ENCODE measurements at regions not wholly inside any gene's neighbourhood (a gene's known extent, or its start where the extent isn't known, plus 50 kb on each side); places are given as distances from the start of the nearest gene placed in this dataset.
"Not testable (repeated sequence)": the region's sequence is repeated elsewhere in the genome, so short reads cannot be mapped to it uniquely, and the experiment has no call there.

DNA sequence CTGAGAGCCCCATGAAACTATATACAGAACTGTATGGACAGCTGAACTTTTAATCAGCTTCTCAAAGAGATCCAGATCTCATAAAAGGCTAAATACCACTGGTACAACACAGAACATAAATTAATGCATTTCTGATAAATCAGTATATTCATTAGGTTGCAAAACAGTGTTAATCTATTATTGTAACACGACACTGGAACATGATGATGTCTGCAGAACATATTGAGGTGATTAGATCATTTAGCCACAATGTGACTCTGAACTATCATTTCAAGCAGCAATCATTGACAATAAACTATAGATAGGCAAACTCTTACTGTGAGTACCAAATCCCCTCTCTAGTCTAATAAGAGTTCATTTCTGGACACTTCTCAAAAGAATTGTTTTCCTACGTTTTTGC is 50.3 kb downstream of the GASK1B start:
- DNase-seq (ENCODE audit: low spot score): no peak

DNA sequence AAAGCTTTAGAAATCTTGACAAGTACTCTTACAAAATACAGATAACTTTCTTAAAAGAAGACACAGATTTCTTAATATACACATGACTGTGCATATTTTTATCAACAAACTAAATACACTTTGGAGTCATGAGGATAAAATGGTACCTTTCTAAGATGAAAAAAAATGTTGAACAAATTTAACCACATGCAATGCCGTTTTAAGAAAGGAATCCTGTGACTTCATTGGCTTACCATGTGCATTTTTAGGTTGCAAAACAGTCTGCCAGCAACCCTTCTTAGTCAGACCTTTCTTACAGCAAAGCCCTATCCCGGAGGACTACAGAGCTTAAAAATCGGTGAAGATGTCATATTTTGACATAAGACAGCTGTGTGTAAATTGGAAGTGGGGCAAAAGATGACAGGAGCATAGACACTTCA is 51.7 kb downstream of the GASK1B start:
- no peak for DNase-seq (ENCODE audit: low spot score)

DNA sequence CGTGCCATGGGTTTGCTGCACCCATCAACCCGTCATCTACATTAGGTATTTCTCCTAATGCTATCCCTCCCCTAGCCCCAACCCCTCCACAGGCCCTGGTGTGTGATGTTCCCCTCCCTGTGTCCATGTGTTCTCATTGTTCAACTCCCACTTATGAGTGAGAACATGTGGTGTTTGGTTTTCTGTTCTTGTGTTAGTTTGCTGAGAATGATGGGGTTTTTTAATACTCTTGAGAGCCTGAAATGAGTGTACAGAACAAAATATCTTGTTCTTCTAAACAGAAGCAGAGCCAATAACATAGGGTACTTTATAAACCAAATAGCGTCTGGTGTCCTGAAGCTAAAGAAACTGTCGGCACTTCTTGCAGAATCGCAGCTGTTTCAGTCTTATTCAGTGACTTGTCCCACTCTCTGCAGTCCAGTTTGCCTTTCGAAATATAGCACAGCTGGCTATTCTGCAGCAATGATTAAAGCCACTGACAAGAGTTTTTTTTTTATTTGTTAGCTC is 52.1 kb downstream of the GASK1B start:
- DNase-seq (ENCODE audit: low spot score): not testable (repeated sequence)

DNA sequence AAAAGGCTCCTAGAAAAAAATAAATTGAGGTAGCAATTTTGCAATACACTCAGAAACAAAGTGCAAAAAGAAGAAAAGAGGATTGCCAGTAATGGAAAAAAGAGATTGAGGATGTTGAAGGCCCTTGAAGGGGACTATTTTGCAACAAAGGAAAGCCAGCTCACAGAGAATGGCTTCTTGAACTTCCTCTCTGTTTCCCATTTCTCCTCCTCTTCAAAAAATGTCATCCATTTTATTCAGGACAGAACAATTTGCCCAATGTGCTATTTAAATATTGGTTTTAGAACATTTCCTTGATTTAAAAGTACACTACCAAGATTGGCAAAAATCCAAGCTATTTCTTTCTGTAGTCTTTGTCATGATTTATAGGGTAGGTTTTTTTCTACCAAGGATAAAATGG is 60.2 kb downstream of the GASK1B start:
- no peak for DNase-seq (ENCODE audit: low spot score)

DNA sequence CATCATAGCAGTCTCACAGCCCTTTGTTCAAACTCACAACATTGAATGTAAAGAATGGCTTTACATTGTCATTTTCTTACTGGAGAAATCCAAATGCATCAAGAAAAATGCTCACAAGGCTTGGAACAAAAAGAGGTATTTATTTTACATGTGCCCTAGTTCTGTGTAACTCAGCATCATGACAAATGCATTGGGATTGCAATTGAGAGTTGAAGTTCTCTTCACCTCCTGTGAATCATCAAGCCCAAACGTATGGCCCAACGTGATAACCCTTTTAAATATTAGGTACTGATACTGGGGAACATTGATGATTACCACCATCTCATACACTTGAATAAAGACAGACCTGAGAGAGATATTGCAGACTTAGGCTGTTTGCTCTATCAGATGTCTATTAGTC is 61.6 kb downstream of the GASK1B start:
- no peak for DNase-seq (ENCODE audit: low spot score)

DNA sequence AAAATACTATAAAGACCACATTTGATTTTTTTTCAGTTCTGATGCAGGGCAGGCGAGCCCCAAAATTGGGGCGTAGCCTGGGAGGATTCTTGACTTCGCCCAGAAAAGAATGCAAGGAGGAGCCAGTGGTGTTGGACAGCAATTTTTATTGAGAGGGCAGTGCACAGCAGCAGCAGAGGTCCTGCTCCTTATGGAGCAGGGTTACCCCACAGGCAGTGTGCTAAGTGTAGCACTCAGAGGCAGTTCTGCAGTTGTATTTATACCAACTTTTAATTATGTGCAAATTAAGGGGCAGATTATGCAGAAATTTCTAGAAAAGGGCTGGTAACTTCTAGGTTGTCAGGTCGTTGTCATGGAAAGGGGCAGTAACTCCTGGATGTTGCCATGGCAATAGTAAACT is 69.9 kb downstream of the GASK1B start:
- DNase-seq (ENCODE audit: low spot score): no peak

DNA sequence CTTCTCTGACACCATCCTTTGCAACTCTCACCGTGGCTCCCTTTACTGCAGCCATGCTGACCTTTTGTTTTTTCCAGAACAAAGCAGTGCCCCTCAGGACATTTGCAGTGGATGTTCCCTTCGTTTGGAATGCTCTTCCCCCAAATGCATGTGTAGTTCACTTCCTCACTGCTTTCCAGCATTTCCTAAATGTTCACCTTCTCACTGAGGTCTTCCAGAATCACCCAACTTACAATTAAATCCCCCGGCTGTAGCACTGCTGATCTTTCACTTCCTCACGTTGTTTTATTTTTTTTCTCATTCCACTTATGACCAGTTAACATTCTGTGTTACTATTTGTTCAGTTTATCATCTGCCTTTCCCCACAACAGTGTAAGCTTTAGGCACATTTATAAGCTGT is 73.1 kb downstream of the GASK1B start:
- no peak for DNase-seq (ENCODE audit: low spot score)

DNA sequence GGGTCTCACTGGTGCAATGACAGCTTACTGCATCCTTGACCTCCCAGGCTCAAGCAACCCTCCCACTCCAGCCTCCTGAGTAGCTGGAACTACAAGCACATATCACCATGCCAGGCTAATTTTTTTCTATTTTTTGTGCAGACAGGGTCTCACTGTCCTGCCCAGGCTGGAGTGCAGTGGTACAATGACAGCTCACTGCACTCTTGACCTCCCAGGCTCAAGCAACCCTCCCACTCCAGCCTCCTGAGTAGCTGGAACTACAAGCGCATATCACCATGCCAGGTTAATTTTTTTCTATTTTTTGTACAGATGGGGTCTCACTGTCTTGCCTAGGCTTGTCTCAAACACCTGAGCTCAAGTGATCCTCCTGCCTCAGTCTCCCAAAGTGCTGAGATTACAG is 74.0 kb downstream of the GASK1B start:
- no peak for DNase-seq (ENCODE audit: low spot score)

DNA sequence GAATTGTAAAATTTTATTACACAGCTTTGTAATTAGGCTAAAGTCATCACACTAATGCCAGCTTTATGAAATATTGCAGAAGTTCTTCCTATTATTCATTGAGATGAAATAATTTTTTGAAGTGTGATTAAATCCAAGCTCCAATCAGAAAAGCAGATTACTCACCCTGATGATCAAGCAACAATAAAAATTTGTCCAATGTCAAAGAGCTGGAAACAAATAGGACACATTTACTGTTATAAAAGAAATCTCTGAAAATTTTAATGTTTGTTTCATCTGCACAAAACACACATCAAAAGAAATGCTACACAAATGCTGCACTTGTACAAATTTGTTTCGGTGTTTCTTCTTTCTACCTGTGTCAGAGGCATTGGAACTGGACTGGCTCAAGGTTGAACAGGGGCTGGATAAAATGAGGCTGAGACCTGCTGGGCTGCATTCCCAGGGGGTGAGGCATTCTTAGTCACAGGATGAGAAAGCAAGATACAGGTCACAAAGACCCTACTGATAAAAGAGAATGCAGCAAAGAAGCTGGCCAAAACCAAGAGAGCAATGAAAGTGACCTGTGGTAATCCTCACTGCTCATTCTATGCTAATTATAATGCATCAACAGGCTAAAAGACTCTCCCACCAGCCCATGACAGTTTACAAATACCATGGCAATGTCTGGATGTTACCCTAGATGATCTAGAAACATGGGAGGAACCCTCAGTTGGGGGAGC is 78.3 kb downstream of the GASK1B start:
- DNase-seq (ENCODE audit: low spot score): no peak

DNA sequence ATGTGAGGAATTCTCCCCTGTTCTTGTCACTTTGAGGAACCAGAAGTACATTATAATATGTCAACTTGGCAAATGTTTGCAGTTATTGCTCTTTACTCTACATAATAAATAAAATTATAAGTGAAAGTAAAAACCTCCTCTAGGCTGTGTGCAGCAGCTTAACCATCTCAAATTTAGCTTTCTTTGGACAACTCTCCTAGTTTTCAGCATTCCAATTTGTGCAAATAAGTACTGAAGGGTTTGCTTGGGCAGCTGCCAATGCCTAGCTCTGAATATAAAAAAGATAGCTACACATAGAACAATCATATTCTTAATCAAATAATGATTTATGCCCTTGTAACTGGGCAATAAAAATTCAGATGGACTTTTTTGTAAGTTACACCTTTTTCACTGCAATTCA is 82.5 kb downstream of the GASK1B start:
- DNase-seq (ENCODE audit: low spot score): peak; percentile 3

DNA sequence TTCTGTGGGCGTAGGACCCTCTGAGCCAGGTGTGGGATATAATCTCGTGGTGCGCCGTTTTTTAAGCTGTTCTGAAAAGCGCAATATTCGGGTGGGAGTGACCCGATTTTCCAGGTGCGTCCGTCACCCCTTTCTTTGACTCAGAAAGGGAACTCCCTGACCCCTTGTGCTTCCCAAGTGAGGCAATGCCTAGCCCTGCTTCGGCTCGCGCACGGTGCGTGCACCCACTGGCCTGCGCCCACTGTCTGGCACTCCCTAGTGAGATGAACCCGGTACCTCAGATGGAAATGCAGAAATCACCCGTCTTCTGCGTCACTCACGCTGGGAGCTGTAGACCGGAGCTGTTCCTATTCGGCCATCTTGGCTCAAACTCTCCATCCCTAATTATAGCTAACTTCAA is 82.9 kb downstream of the GASK1B start:
- DNase-seq (ENCODE audit: low spot score): not testable (repeated sequence)

DNA sequence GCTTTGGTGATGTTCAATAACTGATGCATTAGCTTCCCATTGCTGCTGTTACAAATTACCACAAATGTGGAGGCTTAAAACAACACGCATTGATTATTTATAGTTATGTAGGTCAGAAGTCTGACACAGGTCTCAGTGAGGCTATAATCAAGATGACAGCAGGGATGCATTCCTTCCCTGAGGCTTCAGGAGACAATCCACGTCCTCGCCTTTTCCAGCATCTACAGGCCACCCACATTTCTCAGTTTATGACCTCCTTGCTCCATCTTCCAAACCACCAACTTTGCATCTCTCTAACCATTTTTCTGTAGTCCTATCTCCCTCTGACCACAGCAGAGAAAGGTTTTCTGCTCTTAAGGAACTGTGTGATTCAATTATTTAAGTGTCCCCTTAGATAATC is 92.5 kb downstream of the GASK1B start:
- no peak for DNase-seq (ENCODE audit: low spot score)

DNA sequence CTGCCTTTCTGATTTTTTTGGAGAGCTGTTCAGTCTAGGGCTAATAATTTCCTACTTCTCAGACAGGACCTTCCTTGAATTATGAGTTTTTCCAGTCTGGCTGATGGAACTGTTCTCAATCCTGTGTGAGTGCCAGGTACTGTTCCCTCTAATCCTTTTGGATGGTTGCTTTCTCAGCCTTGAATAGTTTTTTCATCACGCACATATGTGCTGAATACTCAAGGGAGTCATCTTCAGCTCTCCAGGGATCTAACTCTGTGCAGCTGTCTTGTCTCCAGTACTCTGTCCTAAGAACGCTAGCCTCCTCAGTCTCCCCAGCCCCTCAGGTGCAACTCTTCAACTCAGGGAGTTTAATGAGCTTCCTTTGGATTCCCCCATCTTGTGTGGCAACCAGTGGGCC is 93.2 kb downstream of the GASK1B start:
- no peak for DNase-seq (ENCODE audit: low spot score)

DNA sequence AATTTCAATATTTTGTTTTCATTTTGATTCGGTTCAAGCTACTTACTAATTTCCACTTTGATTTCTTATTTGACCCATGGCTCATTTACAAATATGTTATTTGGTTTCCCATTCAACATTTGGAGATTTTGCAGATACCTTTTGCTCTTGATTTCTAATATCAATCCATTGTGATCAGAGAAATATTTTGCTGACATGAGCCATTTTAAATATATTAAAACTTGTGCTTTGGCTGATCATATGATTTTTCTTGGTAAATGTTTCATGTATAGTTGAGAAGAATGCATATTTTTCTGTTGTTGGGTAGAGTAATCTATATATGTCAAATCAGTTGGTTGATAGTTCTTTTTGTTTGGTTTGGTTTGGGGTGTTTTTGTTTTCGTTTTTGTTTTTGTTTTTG is 95.0 kb downstream of the GASK1B start:
- no peak for DNase-seq (ENCODE audit: low spot score)

DNA sequence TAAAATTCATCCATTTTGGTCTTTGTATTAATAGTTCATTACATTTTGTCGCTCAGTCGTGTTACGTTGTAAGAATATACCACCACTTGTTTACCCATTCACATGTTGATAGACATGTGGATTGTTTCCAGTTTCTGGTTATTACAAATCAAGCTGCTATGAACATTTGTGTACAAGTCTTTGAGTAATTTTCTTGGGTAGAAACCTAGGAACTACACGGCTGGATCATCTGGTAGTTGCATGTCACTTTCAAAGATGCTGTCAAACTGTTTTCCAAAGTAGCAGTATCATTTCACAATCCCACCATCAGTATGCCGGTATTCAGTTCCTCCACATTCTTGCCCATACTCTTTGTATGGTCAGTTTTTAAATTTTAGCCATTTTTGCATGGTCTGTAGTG is 98.0 kb downstream of the GASK1B start:
- no peak for DNase-seq (ENCODE audit: low spot score)

DNA sequence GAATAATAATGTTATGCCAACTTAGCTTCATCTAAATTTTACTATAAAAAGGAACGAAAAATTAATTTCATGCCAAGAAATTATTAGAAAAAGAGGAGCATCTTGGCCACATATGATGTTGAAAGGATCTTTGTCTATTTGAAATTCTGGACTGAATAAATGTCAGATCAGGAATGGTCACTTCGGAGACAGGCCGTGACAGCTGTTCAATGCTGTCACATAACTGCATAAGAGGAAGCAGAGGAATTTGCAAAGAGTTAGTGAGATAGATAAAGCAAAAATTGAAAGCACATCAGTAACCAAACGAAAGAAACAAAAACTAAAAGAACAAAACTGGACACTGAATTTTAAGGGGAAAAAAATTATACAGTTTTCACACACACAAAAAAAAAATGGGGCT is 100.9 kb downstream of the GASK1B start:
- no peak for DNase-seq (ENCODE audit: low spot score)

DNA sequence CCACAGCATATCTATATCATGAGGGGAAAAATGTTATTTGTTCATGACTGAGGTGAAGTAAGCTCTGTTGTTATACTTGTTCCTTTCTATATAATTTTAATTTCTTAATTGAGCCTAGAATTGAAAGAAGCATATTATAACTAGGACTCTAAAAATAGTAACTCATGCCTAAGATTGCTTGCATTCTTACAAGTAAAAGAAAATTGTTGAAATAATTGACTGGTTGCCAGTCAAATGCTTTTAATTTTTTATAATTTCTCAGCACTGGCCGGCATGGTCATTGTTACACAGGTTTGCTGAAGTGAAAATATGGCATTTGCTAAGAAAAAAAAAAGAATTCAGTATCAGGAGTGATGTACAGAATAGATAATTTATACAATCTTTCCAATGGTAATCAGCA is 104.8 kb downstream of the GASK1B start:
- no peak for DNase-seq (ENCODE audit: low spot score)

DNA sequence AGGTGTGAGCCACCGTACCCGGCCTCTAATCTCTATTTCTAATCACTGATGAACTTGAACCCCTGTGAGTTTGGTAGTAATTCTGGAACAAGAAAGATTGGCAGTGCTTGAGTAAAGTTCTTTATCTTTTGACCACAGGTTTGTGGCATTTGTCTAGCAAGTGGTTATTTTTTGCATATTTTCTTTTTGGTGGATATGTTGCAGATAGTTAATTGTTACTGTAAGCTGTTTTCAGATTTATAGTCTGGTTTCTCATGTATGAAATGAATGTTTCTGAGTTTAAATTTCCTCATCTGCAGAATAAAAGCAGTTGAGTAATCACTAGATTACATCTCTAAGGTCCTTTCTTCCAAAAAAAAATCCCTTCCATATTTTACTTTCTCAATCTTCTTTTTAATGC is 105.2 kb downstream of the GASK1B start:
- DNase-seq (ENCODE audit: low spot score): no peak

DNA sequence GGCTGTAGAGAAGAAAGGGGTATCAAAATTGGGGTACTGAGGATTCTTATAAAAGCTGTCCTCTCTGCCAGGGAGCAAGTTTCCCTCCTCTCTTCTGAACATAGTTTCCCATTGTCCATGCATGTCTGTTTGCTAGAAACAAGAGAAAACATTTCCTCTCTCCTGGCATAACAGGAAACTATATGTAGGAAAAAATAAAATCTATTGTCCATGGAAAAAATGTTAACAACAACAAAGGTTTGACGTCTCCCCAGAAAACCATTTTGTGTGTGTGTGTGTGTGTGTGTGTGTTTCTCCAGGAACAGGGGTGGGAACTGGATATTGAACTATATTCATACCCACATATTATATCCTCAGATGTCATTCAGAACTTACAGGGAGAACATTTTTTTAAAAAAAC is 107.2 kb downstream of the GASK1B start:
- no peak for DNase-seq (ENCODE audit: low spot score)

DNA sequence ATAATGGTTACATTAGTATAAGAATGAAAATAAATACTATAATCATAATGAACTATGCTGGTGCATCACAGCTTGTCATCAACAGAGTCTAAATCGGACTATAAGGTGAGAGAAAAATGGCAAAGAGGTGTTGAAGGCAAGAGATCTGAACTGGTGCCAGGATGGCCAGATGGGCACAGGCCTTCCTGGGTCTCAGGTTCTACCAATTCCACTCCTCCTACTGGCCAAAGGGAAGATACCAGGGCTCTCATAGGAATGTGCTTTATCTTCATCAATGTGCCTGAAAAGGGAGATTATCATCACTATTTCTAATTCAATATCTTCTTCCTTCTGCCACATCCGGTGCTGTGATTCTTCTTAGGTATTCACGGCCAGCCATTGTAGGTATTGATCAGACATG is 107.6 kb downstream of the GASK1B start:
- DNase-seq (ENCODE audit: low spot score): no peak

DNA sequence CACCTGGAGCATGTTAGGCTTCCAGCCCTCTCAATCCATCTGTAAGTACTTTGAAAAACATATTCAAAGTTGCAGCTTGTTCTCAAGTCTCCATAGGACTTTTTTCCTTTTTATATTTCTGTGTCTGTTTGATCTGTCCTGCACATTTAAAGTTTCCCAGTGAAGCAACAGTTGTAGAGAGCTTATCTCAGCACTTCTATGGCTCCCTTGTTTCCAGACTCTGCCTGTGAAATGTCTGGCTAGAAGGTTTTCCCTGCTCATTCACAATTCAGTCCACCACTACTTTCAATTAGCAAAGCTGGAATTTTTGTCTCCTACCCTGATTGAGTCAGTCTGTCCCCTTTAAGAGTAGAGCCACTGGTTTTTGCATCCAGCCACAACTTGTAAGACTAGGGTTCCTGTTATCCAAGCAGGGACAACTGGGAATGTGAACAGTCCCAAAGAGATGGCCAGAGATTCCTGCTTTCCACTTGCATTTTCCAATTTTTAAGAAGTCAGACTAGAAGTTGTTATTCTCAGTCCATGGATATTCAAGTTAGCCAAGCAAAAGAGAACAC is 116.1 kb downstream of the GASK1B start:
- DNase-seq (ENCODE audit: low spot score): no peak

DNA sequence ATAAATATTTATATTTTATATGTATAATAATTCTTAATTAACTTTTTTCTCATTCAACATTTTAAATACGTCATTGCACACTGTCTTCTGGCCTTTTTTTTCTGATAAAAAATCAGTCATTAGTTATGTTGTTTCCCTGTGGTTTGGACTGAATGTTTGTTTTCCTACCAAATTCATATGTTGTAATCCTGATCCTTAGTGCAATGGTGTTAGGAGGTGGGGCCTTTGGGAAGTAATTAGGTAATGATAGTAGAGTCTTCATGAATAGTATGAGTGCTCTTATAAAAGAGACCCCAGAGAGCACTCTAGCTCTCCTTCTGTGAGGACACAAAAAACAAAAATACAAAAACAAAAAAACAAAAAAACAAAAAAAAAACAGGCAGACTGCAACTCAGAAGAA is 117.2 kb downstream of the GASK1B start:
- DNase-seq (ENCODE audit: low spot score): no peak

DNA sequence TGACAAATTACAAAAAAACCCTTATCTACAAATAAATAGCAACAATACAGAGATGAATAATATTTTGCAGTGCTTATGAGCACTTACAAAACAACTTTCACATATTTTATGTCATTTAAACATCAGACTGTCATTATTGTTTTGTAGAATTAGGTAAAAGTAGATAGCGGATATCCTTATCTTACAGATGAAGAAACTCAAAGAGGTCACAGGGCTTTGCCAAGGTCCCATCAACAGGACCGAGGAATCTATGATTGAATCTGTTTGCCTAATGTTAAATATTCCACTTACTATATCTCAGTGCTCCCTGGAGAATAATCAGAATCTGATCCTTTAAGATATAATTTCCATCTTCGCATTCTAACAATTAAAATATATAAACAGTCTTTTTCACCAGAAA is 119.0 kb downstream of the GASK1B start:
- no peak for DNase-seq (ENCODE audit: low spot score)

DNA sequence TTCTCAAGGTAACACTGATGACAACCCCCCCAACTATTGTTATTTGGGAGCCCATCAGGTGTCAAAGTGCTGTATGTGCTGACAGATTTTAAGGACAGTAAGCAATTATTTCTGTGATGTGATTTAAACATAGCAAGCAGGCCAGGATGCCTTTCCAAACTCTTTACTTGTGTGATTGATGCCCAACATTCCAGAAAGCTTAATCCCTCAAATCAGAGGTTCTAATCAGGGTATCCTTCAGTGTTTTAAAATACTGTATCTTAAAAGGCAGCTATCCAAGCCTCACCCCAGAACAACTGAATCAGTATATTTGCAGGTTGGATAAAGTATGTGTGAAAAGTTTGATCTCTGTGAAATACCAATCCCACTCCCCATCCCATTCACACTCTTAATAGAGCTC is 119.7 kb downstream of the GASK1B start:
- no peak for DNase-seq (ENCODE audit: low spot score)
